ENCODE measurements at regions not wholly inside any gene's neighbourhood (a gene's known extent, or its start where the extent isn't known, plus 50 kb on each side); places are given as distances from the start of the nearest gene placed in this dataset.
"Not testable (repeated sequence)": the region's sequence is repeated elsewhere in the genome, so short reads cannot be mapped to it uniquely, and the experiment has no call there.

DNA sequence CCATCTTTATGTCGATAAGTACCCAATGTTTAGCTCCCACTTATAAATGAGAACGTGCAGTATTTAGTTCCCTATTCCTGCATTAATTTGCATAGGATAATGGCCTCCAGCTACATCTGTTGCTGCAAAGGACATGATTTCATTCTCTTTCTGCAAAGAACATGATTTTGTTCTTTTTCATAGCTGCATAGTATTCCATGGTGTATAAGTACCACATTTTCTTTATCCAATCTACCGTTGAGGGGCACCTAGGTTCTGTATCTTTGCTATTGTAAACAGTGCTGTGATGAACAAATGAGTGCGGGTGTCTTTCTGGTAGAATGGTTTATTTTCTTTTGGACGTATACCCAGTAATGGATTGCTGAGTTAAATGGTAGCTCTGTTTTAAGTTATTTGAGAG is 63.0 kb downstream of the HLX start:
- no peaks in the 10 kb centered on the region for H3K36me3 Mint-ChIP-seq (ENCODE audit: low read depth)
- no peak overlapping the region for H3K4me3 Mint-ChIP-seq
- H3K4me1 Mint-ChIP-seq = no peaks in the 10 kb centered on the region
- H3K27me3 Mint-ChIP-seq (ENCODE audit: low read depth) = peaks cover 16% of the 10 kb centered on the region
- H3K9me3 Mint-ChIP-seq = peaks cover 4% of the 10 kb centered on the region
- TF ChIP-seq, protein P1, sequence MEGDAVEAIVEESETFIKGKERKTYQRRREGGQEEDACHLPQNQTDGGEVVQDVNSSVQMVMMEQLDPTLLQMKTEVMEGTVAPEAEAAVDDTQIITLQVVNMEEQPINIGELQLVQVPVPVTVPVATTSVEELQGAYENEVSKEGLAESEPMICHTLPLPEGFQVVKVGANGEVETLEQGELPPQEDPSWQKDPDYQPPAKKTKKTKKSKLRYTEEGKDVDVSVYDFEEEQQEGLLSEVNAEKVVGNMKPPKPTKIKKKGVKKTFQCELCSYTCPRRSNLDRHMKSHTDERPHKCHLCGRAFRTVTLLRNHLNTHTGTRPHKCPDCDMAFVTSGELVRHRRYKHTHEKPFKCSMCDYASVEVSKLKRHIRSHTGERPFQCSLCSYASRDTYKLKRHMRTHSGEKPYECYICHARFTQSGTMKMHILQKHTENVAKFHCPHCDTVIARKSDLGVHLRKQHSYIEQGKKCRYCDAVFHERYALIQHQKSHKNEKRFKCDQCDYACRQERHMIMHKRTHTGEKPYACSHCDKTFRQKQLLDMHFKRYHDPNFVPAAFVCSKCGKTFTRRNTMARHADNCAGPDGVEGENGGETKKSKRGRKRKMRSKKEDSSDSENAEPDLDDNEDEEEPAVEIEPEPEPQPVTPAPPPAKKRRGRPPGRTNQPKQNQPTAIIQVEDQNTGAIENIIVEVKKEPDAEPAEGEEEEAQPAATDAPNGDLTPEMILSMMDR (IDR thresholded peaks at IDR 0.05; ENCODE audit: unreplicated experiment in 3 of 3) = no peak
- H3K27ac Mint-ChIP-seq = no peak overlapping the region

DNA sequence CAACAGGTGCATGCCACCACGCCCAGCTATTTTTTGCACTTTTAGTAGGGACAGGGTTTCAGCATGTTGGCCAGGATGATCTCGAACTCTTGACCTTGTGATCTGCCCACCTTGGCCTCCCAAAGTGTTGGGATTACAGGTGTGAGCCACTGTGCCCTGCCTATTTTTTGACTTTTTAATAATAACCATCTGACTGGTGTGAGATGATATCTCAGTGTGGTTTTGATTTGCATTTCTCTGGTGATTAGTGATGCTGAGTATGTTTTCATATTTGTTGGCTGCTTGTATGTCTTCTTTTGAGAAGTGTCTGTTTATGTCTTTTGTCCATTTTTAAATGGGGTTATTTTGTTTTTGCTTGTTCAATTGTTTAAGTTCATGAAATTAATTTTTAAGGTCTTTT is 63.7 kb downstream of the HLX start:
- not testable (repeated sequence) for H3K27ac Mint-ChIP-seq; H3K4me1 Mint-ChIP-seq; H3K4me3 Mint-ChIP-seq; H3K9me3 Mint-ChIP-seq; H3K36me3 Mint-ChIP-seq (ENCODE audit: low read depth)
- H3K27me3 Mint-ChIP-seq (ENCODE audit: low read depth) = peaks cover 13% of the 10 kb centered on the region

DNA sequence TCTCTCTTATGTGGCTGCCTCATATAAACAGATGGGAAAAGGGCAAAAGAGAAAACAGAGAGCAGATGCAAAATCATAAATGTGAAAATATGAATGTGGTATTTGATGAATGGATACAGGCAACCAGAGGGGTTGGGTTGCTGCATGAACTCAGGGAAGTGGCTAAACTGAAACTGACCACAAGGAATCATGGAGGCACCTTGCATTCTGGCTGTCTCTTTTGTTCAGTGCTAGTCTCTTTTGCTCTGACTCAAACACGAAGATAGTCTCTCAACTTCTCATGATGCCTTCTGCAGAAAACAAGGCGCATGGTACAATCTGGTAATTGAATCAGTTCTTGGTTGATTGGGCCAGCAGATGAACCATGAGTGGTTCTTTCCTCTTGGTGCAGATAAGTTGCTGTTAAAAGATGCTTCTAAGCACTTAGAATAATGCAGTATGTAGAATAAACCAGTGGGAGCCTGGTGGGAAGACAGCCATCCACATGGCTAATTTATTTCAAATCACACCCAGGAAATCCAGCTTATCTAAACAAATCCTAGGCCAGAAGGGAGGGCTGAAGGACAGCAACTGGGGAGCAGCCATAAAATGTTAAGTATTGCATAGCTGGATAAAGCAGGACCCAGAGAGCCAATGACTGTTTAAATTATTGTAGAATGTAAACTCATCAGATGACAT is 64.2 kb downstream of the HLX start:
- H3K4me1 Mint-ChIP-seq = no peaks in the 10 kb centered on the region
- no peak overlapping the region for H3K4me3 Mint-ChIP-seq
- H3K27ac Mint-ChIP-seq = no peak overlapping the region
- H3K9me3 Mint-ChIP-seq = peaks cover 8% of the 10 kb centered on the region
- TF ChIP-seq, protein P1 (IDR thresholded peaks at IDR 0.05; ENCODE audit: unreplicated experiment in 3 of 3) = no peak
- no peaks in the 10 kb centered on the region for H3K36me3 Mint-ChIP-seq (ENCODE audit: low read depth)
- peaks cover 10% of the 10 kb centered on the region for H3K27me3 Mint-ChIP-seq (ENCODE audit: low read depth)

DNA sequence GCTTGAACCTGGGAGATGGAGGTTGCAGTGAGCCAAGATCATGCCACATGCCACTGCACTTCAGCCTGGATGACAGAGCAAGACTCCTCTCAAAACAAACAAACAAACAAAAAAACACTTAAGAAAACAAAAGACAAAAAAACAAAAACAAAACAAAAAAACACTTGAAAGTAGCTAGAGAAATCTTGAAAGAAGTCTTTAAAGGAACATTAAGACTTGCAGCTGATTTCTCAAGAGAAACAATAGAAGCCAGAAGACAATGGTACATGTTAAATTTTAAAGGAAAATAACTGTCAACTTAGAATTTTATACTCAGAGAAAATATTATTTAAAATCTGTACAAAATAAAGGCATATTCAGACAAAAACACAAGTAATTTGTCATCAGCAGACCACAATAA is 71.3 kb downstream of the HLX start:
- Mint-ChIP-seq H3K27ac (no peak overlapping the region), H3K4me1 (no peaks in the 10 kb centered on the region), H3K36me3 (ENCODE audit: low read depth) (peaks cover 8% of the 10 kb centered on the region), H3K9me3 (peaks cover 17% of the 10 kb centered on the region), H3K27me3 (ENCODE audit: low read depth) (no peaks in the 10 kb centered on the region), H3K4me3 (no peak overlapping the region)
- TF ChIP-seq, protein P1 (IDR thresholded peaks at IDR 0.05; ENCODE audit: unreplicated experiment in 3 of 3) = no peak

DNA sequence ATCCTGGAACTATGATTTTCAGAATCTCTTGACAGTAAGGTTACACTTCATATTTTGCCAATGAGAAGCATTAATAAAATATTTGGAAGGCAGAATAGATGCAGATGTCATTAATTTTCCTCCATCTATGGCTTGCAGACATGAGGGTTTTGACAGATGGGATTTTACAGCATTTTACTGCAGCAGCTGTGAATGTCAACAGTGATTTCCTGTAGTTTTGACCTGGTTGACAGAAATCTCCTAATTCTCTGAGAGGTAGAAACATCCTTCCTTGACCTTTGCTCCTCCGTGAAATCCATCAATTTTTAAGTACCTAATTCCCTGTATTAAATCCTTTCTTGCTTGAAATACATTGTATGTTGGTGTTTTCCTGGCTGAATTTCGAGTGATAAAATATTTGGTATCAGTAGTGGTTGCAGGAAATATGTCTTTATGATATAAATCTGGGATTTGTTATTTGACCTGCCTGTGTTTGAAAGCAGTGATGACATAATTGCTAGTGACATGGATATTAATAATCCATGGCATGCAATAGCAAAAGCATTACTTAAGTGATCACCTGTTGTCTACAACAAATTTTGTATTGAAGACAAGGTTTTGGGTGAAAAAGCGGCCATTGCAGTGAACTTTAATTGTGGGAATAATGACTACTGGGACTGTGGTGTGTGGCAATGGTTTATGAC is 73.9 kb downstream of the HLX start:
- no peaks in the 10 kb centered on the region for H3K27me3 Mint-ChIP-seq (ENCODE audit: low read depth)
- H3K4me3 Mint-ChIP-seq = no peak overlapping the region
- H3K4me1 Mint-ChIP-seq = no peaks in the 10 kb centered on the region
- H3K9me3 Mint-ChIP-seq = peaks cover 13% of the 10 kb centered on the region
- H3K27ac Mint-ChIP-seq = no peak overlapping the region
- TF ChIP-seq, protein P1 (IDR thresholded peaks at IDR 0.05; ENCODE audit: unreplicated experiment in 3 of 3) = no peak
- peaks cover 8% of the 10 kb centered on the region for H3K36me3 Mint-ChIP-seq (ENCODE audit: low read depth)

DNA sequence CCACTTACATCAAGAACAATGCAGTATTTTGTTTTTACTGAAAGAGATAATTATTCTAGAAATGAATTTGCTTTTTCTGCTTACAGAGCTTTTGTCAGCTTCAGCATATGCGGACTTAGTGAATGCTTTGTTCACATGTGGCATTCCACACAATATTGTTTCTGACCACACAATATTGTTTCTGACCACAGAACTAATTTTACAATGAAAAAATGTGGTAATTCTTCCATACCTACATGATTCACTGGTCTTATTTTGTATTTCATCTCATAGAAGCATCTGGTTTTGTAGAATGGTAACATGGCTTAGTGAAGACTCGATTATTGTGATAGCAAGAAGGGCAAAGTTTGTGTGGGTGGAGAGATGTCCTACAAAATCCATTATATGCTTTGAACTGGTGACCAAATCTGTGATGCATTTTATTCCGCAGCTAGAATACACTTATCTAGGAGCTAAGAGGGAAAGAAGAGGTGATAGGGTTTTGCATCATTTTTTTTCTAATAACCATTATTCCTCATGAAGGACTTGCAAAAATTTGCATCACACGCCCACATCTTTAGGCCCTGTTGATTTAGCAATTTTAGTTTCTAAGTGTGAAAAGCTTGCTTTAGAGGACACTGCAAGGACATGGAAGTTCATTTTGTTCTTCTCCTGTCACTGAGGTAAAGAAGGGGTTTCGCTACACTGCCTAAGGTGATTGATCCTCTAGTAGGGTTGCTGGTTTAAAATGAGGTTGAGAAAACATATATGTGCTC is 75.3 kb downstream of the HLX start:
- H3K36me3 Mint-ChIP-seq (ENCODE audit: low read depth) = peaks cover 4% of the 10 kb centered on the region
- H3K27me3 Mint-ChIP-seq (ENCODE audit: low read depth) = no peaks in the 10 kb centered on the region
- H3K4me1 Mint-ChIP-seq = no peaks in the 10 kb centered on the region
- no peak overlapping the region for H3K4me3 Mint-ChIP-seq
- H3K9me3 Mint-ChIP-seq = peaks cover 8% of the 10 kb centered on the region
- no peak overlapping the region for H3K27ac Mint-ChIP-seq
- TF ChIP-seq, protein P1 (IDR thresholded peaks at IDR 0.05; ENCODE audit: unreplicated experiment in 3 of 3) = no peak

Measured in nephron (organoid).